ENCODE measurements at regions not wholly inside any gene's neighbourhood (a gene's known extent, or its start where the extent isn't known, plus 50 kb on each side); places are given as distances from the start of the nearest gene placed in this dataset.

DNA sequence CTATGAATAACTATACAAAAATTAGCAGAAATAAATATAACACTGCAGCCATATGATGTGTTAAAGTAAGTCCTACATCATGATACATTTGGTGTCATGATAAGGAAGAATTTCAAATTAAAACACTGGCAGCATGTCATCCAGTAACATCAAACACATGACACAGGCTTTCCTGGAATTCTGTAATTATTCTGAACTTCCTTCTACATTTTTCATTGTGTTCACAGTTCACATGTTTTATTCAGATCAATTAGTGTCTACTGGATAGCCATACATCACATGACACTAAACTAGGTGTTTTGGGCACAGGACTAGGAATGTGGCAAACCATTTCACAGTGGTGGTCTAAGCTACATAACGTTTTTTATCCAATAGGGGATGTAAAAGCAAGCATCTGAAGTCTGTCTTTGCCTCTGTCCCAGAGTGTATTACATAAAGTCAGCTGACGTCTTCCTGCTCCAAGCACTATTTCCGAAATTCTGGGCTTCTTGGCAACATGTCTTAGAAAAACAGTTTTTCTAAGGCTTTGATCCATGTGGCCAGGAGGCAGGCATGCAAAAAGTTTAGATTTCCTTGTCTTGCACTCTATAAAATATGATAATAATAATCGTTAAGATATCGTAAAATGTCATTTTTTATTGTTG is 707.9 kb downstream of the CENPC start:
- Histone ChIP-seq H3K27me3 (no peaks in the 10 kb centered on the region), H3K36me3 (no peaks in the 10 kb centered on the region), H3K27ac (no peak overlapping the region), H3K4me1 (no peaks in the 10 kb centered on the region), H3K4me3 (no peak overlapping the region), H3K9me3 (no peaks in the 10 kb centered on the region)
- DNase-seq: no peak
- TF ChIP-seq, protein P1, sequence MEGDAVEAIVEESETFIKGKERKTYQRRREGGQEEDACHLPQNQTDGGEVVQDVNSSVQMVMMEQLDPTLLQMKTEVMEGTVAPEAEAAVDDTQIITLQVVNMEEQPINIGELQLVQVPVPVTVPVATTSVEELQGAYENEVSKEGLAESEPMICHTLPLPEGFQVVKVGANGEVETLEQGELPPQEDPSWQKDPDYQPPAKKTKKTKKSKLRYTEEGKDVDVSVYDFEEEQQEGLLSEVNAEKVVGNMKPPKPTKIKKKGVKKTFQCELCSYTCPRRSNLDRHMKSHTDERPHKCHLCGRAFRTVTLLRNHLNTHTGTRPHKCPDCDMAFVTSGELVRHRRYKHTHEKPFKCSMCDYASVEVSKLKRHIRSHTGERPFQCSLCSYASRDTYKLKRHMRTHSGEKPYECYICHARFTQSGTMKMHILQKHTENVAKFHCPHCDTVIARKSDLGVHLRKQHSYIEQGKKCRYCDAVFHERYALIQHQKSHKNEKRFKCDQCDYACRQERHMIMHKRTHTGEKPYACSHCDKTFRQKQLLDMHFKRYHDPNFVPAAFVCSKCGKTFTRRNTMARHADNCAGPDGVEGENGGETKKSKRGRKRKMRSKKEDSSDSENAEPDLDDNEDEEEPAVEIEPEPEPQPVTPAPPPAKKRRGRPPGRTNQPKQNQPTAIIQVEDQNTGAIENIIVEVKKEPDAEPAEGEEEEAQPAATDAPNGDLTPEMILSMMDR (IDR thresholded peaks at IDR 0.05): no peak
- TF ChIP-seq POLR2A (IDR thresholded peaks at IDR 0.05): no peak
- intact Hi-C loops (cut with DNase I; ENCODE audit: low total_unique reads): no loop called here

- Histone ChIP-seq H3K9me3 (no peaks in the 10 kb centered on the region), H3K36me3 (no peaks in the 10 kb centered on the region), H3K4me1 (no peaks in the 10 kb centered on the region), H3K27me3 (no peaks in the 10 kb centered on the region), H3K4me3 (no peak overlapping the region), H3K27ac (no peak overlapping the region)
- TF ChIP-seq, protein P1 (IDR thresholded peaks at IDR 0.05): no peak
- TF ChIP-seq POLR2A (IDR thresholded peaks at IDR 0.05): no peak
- intact Hi-C loops (cut with DNase I; ENCODE audit: low total_unique reads): no loop called here
- no peak for DNase-seq
Measured at GRCh38 chr4:66829310-66829709, 716.0 kb downstream of the CENPC start.

- TF ChIP-seq, protein P1 (IDR thresholded peaks at IDR 0.05): no peak
- no peak for TF ChIP-seq POLR2A (IDR thresholded peaks at IDR 0.05)
- no peak for DNase-seq
- intact Hi-C loops (cut with DNase I; ENCODE audit: low total_unique reads): no loop called here
- Histone ChIP-seq H3K4me1 (no peaks in the 10 kb centered on the region), H3K4me3 (no peak overlapping the region), H3K9me3 (no peaks in the 10 kb centered on the region), H3K27ac (no peak overlapping the region), H3K27me3 (no peaks in the 10 kb centered on the region), H3K36me3 (no peaks in the 10 kb centered on the region)
Measured at GRCh38 chr4:66820681-66821080, 724.6 kb downstream of the CENPC start.

DNA sequence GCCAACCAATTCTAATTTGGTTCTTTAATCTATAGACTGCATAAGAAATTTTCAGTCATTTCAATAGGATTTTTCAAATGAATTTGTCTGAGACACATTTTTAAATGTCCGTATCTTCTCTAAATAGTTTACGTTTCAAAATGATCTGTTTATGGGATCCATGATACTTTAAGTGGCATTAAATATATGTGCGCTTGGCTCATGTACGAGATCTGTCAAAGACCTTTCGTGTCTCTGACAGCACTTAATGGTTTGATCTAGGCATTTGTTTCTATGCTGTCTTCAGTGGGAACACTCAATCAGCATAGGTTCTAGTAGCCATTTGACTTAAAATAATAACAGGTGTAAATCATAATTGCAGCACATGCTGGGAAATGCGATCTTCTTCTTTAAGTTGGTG is 731.0 kb downstream of the CENPC start:
- TF ChIP-seq POLR2A (IDR thresholded peaks at IDR 0.05): no peak
- TF ChIP-seq, protein P1 (IDR thresholded peaks at IDR 0.05): no peak
- H3K36me3 ChIP-seq: no peaks in the 10 kb centered on the region
- intact Hi-C loops (cut with DNase I; ENCODE audit: low total_unique reads): no loop called here
- H3K27ac ChIP-seq: no peak overlapping the region
- DNase-seq: no peak
- no peak overlapping the region for H3K4me3 ChIP-seq
- H3K4me1 ChIP-seq: no peaks in the 10 kb centered on the region
- no peaks in the 10 kb centered on the region for H3K9me3 ChIP-seq
- H3K27me3 ChIP-seq: no peaks in the 10 kb centered on the region

DNA sequence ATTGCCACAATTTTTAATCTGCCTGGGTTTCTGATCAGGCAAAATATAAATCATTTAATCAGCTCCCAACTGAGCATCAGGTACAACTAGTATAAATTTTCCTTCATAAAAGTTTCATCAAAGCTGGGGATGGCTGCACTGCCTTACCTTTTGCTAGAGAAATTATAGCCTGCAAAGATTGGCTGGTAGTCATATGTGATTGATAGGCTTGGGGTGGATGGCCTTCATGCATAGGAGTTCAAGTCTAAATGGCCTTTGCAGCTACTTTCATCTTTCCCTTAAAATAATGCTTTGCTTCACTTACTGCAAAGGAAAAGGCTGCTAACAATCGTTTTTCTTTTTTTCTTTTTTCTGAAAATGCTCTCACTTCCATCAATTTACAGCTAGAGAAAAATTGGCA is 739.7 kb downstream of the CENPC start:
- Histone ChIP-seq H3K27ac (no peak overlapping the region), H3K4me1 (no peaks in the 10 kb centered on the region), H3K4me3 (no peak overlapping the region), H3K36me3 (no peaks in the 10 kb centered on the region), H3K27me3 (no peaks in the 10 kb centered on the region), H3K9me3 (no peaks in the 10 kb centered on the region)
- intact Hi-C loops (cut with DNase I; ENCODE audit: low total_unique reads): no loop called here
- DNase-seq: no peak
- TF ChIP-seq, protein P1 (IDR thresholded peaks at IDR 0.05): no peak
- TF ChIP-seq POLR2A (IDR thresholded peaks at IDR 0.05): no peak

Data from uterus (tissue), 3 donors.